HFF-Myc (cell line): ENCODE measurements at regions not wholly inside any gene's neighbourhood (a gene's known extent, or its start where the extent isn't known, plus 50 kb on each side); places are given as distances from the start of the nearest gene placed in this dataset.

Source experiments
- DNase-seq: peaks from one replicate; pipeline ENCODE4 v3.0.0-alpha.2; 2011; ENCODE audit warnings: low read depth; ENCODE audit errors: extremely low read depth
- H3K4me3 ChIP-seq: replicated peaks from 2 replicates; pipeline ENCODE4 v1.5.1; 2011; ENCODE audit warnings: low read depth, mild to moderate bottlenecking, control low read depth, low read length
- CTCF ChIP-seq: IDR thresholded peaks from 2 replicates; pipeline ENCODE4 v1.5.1; 2012; ENCODE audit warnings: mild to moderate bottlenecking, low read depth, low read length, control low read depth; ENCODE audit errors: missing control alignments

GRCh38 chr14:87325741-87326140 is 667.2 kb downstream of the GALC start:
- no peak overlapping the region for H3K4me3 ChIP-seq
- DNase-seq: no peak
- no peak for TF ChIP-seq CTCF

GRCh38 chr14:87323191-87323590 is 669.8 kb downstream of the GALC start:
- no peak for DNase-seq
- H3K4me3 ChIP-seq: no peak overlapping the region
- no peak for TF ChIP-seq CTCF

- no peak for DNase-seq
- no peak for TF ChIP-seq CTCF
- H3K4me3 ChIP-seq: no peak overlapping the region
Measured at GRCh38 chr14:87321548-87321947, 671.4 kb downstream of the GALC start.

- no peak for DNase-seq
- no peak for TF ChIP-seq CTCF
- no peak overlapping the region for H3K4me3 ChIP-seq
Measured at GRCh38 chr14:87312894-87313205, 680.1 kb downstream of the GALC start.

GRCh38 chr14:87312169-87312893 is 680.7 kb downstream of the GALC start:
- H3K4me3 ChIP-seq: no peak overlapping the region
- no peak for DNase-seq

GRCh38 chr14:87309557-87309956 is 683.4 kb downstream of the GALC start:
- no peak for DNase-seq
- no peak for TF ChIP-seq CTCF
- H3K4me3 ChIP-seq: no peak overlapping the region

More at GRCh38 chr14:87312169-87312893, 680.7 kb downstream of the GALC start:
- no peak for TF ChIP-seq CTCF
